Myocyte (in vitro differentiated cells): ENCODE measurements at regions not wholly inside any gene's neighbourhood (a gene's known extent, or its start where the extent isn't known, plus 50 kb on each side); places are given as distances from the start of the nearest gene placed in this dataset.
A peak's percentile ranks its signal among the peaks of the same experiment; 100 is the strongest.

Source experiments
- DNase-seq: peaks from one replicate; pipeline ENCODE4 v3.0.0-alpha.2; 2012; ENCODE audit warnings: low read depth

GRCh38 chr4:11670304-11670703, 241.6 kb upstream of the HS3ST1 start:
- DNase-seq, result no peak

- DNase-seq, result no peak
Measured at GRCh38 chr4:11669156-11669555, 240.5 kb upstream of the HS3ST1 start.

- DNase-seq, result no peak
Measured at GRCh38 chr4:11663114-11663513, 234.4 kb upstream of the HS3ST1 start.

GRCh38 chr4:11650801-11651596, 222.3 kb upstream of the HS3ST1 start:
- peak; percentile 4 for DNase-seq

- peak; percentile 1 for DNase-seq
Measured at GRCh38 chr4:11647433-11647832, 218.7 kb upstream of the HS3ST1 start.

- peak; percentile 54 for DNase-seq
Measured at GRCh38 chr4:11643081-11643480, 214.4 kb upstream of the HS3ST1 start.

- no peak for DNase-seq
Measured at GRCh38 chr4:11640584-11640983, 211.9 kb upstream of the HS3ST1 start.

- DNase-seq, result no peak
Measured at GRCh38 chr4:11636551-11636950, 207.9 kb upstream of the HS3ST1 start.

- no peak for DNase-seq
Measured at GRCh38 chr4:11636031-11636430, 207.3 kb upstream of the HS3ST1 start.

GRCh38 chr4:11635342-11635741, 206.6 kb upstream of the HS3ST1 start:
- DNase-seq, result peak; percentile 36

GRCh38 chr4:11634283-11634682, 205.6 kb upstream of the HS3ST1 start:
- no peak for DNase-seq

GRCh38 chr4:11633430-11633829, 204.7 kb upstream of the HS3ST1 start:
- no peak for DNase-seq

- no peak for DNase-seq
Measured at GRCh38 chr4:11632483-11632882, 203.8 kb upstream of the HS3ST1 start.

GRCh38 chr4:11632025-11632424, 203.3 kb upstream of the HS3ST1 start:
- DNase-seq, result no peak

- no peak for DNase-seq
Measured at GRCh38 chr4:11631416-11631815, 202.7 kb upstream of the HS3ST1 start.

- no peak for DNase-seq
Measured at GRCh38 chr4:11628093-11628725, 199.5 kb upstream of the HS3ST1 start.

- no peak for DNase-seq
Measured at GRCh38 chr4:11626066-11626465, 197.4 kb upstream of the HS3ST1 start.

- no peak for DNase-seq
Measured at GRCh38 chr4:11625211-11625610, 196.5 kb upstream of the HS3ST1 start.

- DNase-seq, result no peak
Measured at GRCh38 chr4:11624370-11624769, 195.7 kb upstream of the HS3ST1 start.

- DNase-seq, result peak; percentile 17
Measured at GRCh38 chr4:11623726-11624037, 195.0 kb upstream of the HS3ST1 start.

GRCh38 chr4:11622961-11623725, 194.4 kb upstream of the HS3ST1 start:
- DNase-seq, result no peak

GRCh38 chr4:11620861-11621260, 192.2 kb upstream of the HS3ST1 start:
- DNase-seq, result no peak
